Panc1 (cell line): ENCODE measurements at regions not wholly inside any gene's neighbourhood (a gene's known extent, or its start where the extent isn't known, plus 50 kb on each side); places are given as distances from the start of the nearest gene placed in this dataset.

Source experiments
- TF ChIP-seq, protein P1 (sequence below): fragments of 450-650 bp; IDR thresholded peaks from 2 replicates; pipeline ENCODE4 v1.5.1; 2017; ENCODE audit warnings: mild to moderate bottlenecking
- TF ChIP-seq, protein P2 (sequence below), 2 experiments: IDR thresholded peaks; 2 replicates each; pipeline ENCODE4 v1.6.1; 2011 to 2012; ENCODE audit warnings: low read depth in 2 of 2, control low read depth in 1 of 2, low read length in 1 of 2, mild to moderate bottlenecking in 1 of 2, moderate library complexity in 1 of 2; ENCODE audit not compliant: insufficient read depth in 1 of 2

DNA sequence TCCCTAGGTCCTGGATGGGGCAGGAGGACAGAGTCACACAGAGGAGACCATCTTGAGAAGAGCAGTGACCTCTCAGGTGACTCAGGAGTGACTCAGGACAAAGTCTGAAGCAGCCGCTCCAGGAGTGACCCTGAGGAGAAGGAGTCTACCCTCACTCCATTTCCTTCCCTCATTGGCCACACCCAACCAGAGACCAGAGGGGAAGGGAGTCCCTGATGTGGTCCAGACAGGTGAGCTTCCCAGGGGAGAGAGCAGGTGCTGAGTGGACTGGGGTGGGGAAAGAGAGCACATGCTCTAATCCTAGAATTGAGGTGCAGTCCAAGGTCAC is 75.5 kb upstream of the MEDAG start:
- TF ChIP-seq, protein P1, sequence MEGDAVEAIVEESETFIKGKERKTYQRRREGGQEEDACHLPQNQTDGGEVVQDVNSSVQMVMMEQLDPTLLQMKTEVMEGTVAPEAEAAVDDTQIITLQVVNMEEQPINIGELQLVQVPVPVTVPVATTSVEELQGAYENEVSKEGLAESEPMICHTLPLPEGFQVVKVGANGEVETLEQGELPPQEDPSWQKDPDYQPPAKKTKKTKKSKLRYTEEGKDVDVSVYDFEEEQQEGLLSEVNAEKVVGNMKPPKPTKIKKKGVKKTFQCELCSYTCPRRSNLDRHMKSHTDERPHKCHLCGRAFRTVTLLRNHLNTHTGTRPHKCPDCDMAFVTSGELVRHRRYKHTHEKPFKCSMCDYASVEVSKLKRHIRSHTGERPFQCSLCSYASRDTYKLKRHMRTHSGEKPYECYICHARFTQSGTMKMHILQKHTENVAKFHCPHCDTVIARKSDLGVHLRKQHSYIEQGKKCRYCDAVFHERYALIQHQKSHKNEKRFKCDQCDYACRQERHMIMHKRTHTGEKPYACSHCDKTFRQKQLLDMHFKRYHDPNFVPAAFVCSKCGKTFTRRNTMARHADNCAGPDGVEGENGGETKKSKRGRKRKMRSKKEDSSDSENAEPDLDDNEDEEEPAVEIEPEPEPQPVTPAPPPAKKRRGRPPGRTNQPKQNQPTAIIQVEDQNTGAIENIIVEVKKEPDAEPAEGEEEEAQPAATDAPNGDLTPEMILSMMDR, result no peak
- TF ChIP-seq, protein P2, sequence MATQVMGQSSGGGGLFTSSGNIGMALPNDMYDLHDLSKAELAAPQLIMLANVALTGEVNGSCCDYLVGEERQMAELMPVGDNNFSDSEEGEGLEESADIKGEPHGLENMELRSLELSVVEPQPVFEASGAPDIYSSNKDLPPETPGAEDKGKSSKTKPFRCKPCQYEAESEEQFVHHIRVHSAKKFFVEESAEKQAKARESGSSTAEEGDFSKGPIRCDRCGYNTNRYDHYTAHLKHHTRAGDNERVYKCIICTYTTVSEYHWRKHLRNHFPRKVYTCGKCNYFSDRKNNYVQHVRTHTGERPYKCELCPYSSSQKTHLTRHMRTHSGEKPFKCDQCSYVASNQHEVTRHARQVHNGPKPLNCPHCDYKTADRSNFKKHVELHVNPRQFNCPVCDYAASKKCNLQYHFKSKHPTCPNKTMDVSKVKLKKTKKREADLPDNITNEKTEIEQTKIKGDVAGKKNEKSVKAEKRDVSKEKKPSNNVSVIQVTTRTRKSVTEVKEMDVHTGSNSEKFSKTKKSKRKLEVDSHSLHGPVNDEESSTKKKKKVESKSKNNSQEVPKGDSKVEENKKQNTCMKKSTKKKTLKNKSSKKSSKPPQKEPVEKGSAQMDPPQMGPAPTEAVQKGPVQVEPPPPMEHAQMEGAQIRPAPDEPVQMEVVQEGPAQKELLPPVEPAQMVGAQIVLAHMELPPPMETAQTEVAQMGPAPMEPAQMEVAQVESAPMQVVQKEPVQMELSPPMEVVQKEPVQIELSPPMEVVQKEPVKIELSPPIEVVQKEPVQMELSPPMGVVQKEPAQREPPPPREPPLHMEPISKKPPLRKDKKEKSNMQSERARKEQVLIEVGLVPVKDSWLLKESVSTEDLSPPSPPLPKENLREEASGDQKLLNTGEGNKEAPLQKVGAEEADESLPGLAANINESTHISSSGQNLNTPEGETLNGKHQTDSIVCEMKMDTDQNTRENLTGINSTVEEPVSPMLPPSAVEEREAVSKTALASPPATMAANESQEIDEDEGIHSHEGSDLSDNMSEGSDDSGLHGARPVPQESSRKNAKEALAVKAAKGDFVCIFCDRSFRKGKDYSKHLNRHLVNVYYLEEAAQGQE (IDR thresholded peaks at IDR 0.05; ENCODE audit: insufficient read depth in 1 of 2, low read depth in 2 of 2, low read length in 1 of 2), result no peak
